ENCODE measurements at regions not wholly inside any gene's neighbourhood (a gene's known extent, or its start where the extent isn't known, plus 50 kb on each side); places are given as distances from the start of the nearest gene placed in this dataset.
"Not testable (repeated sequence)": the region's sequence is repeated elsewhere in the genome, so short reads cannot be mapped to it uniquely, and the experiment has no call there.

- peak; percentile 47 for DNase-seq
These were observed 1496.5 kb downstream of the FAM181B start for GRCh38 chr11:81237139-81237538.

- not testable (repeated sequence) for DNase-seq
These were observed 1506.3 kb downstream of the FAM181B start for GRCh38 chr11:81227409-81227808.

GRCh38 chr11:81224396-81224795, 1509.3 kb downstream of the FAM181B start:
- DNase-seq: no peak

GRCh38 chr11:81222491-81222890, 1511.2 kb downstream of the FAM181B start:
- no peak for DNase-seq

- no peak for DNase-seq
These were observed 1513.3 kb downstream of the FAM181B start for GRCh38 chr11:81220146-81220895.

GRCh38 chr11:81219661-81220060, 1514.0 kb downstream of the FAM181B start:
- no peak for DNase-seq

GRCh38 chr11:81218440-81218839, 1515.2 kb downstream of the FAM181B start:
- DNase-seq: no peak

- DNase-seq: no peak
These were observed 1522.6 kb downstream of the FAM181B start for GRCh38 chr11:81211050-81211449.

- DNase-seq: no peak
These were observed 1526.1 kb downstream of the FAM181B start for GRCh38 chr11:81207421-81208054.

- no peak for DNase-seq
These were observed 1529.8 kb downstream of the FAM181B start for GRCh38 chr11:81203876-81204275.

- no peak for DNase-seq
These were observed 1536.3 kb downstream of the FAM181B start for GRCh38 chr11:81197396-81197795.

- no peak for DNase-seq
These were observed 1541.1 kb downstream of the FAM181B start for GRCh38 chr11:81192516-81192915.

- DNase-seq: no peak
These were observed 1543.1 kb downstream of the FAM181B start for GRCh38 chr11:81190546-81190945.

GRCh38 chr11:81187033-81187432, 1546.6 kb downstream of the FAM181B start:
- DNase-seq: not testable (repeated sequence)

- no peak for DNase-seq
These were observed 1558.9 kb downstream of the FAM181B start for GRCh38 chr11:81174646-81175330.

GRCh38 chr11:81165164-81165563, 1568.5 kb downstream of the FAM181B start:
- no peak for DNase-seq

- DNase-seq: no peak
These were observed 1573.8 kb downstream of the FAM181B start for GRCh38 chr11:81159900-81160299.

GRCh38 chr11:81135570-81135969, 1598.1 kb downstream of the FAM181B start:
- no peak for DNase-seq

GRCh38 chr11:81129618-81130017, 1604.0 kb downstream of the FAM181B start:
- no peak for DNase-seq

- no peak for DNase-seq
These were observed 1620.9 kb downstream of the FAM181B start for GRCh38 chr11:81112718-81113117.

- DNase-seq: no peak
These were observed 1629.6 kb downstream of the FAM181B start for GRCh38 chr11:81104051-81104450.

- peak; percentile 16 for DNase-seq
These were observed 1635.2 kb downstream of the FAM181B start for GRCh38 chr11:81098471-81098870.

- no peak for DNase-seq
These were observed 1641.1 kb downstream of the FAM181B start for GRCh38 chr11:81092522-81092921.

GRCh38 chr11:81089242-81089641, 1644.4 kb downstream of the FAM181B start:
- DNase-seq: no peak

All from NCI-H524 treated with DMSO at 0.1 percent for 48 hours (cell line).